HG03280 (cell line): ENCODE measurements at regions not wholly inside any gene's neighbourhood (a gene's known extent, or its start where the extent isn't known, plus 50 kb on each side); places are given as distances from the start of the nearest gene placed in this dataset.

Experiments used
- ATAC-seq: cut with Tn5 transposase; IDR thresholded peaks from one replicate; pipeline ENCODE4 v1.9.1; 2021; ENCODE audit warnings: mild to moderate bottlenecking, moderate library complexity; ENCODE audit not compliant: unreplicated experiment

- ATAC-seq: no peak
Observed at GRCh38 chr12:124687917-124688316, 120.5 kb upstream of the NCOR2 start.

GRCh38 chr12:124687174-124687902, 119.9 kb upstream of the NCOR2 start:
- ATAC-seq: no peak

- ATAC-seq: no peak
Observed at GRCh38 chr12:124686370-124687173, 119.2 kb upstream of the NCOR2 start.

GRCh38 chr12:124685689-124686369, 118.4 kb upstream of the NCOR2 start:
- ATAC-seq: no peak

- no peak for ATAC-seq
Observed at GRCh38 chr12:124684971-124685688, 117.7 kb upstream of the NCOR2 start.

GRCh38 chr12:124684496-124684895, 117.1 kb upstream of the NCOR2 start:
- ATAC-seq: no peak

GRCh38 chr12:124683152-124684124, 116.0 kb upstream of the NCOR2 start:
- ATAC-seq: no peak

GRCh38 chr12:124682425-124683151, 115.2 kb upstream of the NCOR2 start:
- ATAC-seq: no peak

GRCh38 chr12:124681779-124682391, 114.5 kb upstream of the NCOR2 start:
- no peak for ATAC-seq

GRCh38 chr12:124680863-124681778, 113.7 kb upstream of the NCOR2 start:
- ATAC-seq: no peak

GRCh38 chr12:124679533-124680371, 112.3 kb upstream of the NCOR2 start:
- no peak for ATAC-seq

GRCh38 chr12:124679047-124679446, 111.6 kb upstream of the NCOR2 start:
- ATAC-seq: no peak

- no peak for ATAC-seq
Observed at GRCh38 chr12:124678421-124678893, 111.0 kb upstream of the NCOR2 start.

- no peak for ATAC-seq
Observed at GRCh38 chr12:124677552-124678356, 110.3 kb upstream of the NCOR2 start.

GRCh38 chr12:124676714-124677462, 109.5 kb upstream of the NCOR2 start:
- ATAC-seq: no peak
